ENCODE measurements at regions not wholly inside any gene's neighbourhood (a gene's known extent, or its start where the extent isn't known, plus 50 kb on each side); places are given as distances from the start of the nearest gene placed in this dataset.

DNA sequence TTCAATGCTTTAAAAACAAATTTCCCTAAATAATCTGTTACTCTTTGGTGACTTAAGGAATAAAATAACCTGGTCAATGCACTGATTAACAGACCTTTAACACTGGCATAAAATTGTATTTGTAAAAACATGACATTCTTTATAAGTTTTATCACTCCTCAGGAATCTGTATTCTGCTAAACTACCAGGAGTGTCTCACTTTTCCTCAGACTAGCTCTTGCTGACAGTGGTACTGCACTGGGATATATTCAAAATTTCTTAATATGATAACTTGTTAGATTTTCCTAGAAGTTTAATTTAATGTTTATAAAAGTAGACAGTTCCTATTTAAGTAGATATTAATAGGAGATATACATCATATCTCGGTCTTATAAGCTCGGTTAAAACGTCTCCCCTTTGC is 363.4 kb upstream of the ARHGEF26 start:
- WGBS (ENCODE audit: insufficient coverage): no CpG with 5 or more reads among the region's 3 CpGs
- Histone ChIP-seq H3K4me1 (ENCODE audit: control insufficient read depth in 1 of 2, extremely low read depth in 1 of 2, insufficient read depth in 2 of 2, low read length in 2 of 2) (no peaks in the 10 kb centered on the region), H3K36me3 (ENCODE audit: control insufficient read depth in 2 of 2, extremely low read depth in 1 of 2, insufficient read depth in 1 of 2, low read length in 1 of 2) (no peaks in the 10 kb centered on the region), H3K9me3 (no peaks in the 10 kb centered on the region), H3K27ac (ENCODE audit: low read length) (no peak overlapping the region), H3K27me3 (replicated peaks in 1 of 2; ENCODE audit: control insufficient read depth in 2 of 2, extremely low read depth in 1 of 2, insufficient read depth in 2 of 2, low read length in 1 of 2) (no peaks in the 10 kb centered on the region), H3K4me3 (ENCODE audit: control insufficient read depth in 1 of 2, extremely low read depth in 1 of 2, low read length in 1 of 2) (no peak overlapping the region)
- no peak overlapping the region for H3K27ac Mint-ChIP-seq
- DNase-seq: no peak
- H3K36me3 Mint-ChIP-seq: no peaks in the 10 kb centered on the region
- no peaks in the 10 kb centered on the region for H3K9me3 Mint-ChIP-seq
- no peak overlapping the region for H3K4me3 Mint-ChIP-seq
- no peaks in the 10 kb centered on the region for H3K4me1 Mint-ChIP-seq
- ChIA-PET CTCF (interaction anchor here (0.6 to 0.7 kb wide), 2 partner anchors 18 to 369 kb away, joined by 3 read pairs; no protein-coding TSS in a partner anchor), POLR2A (no interaction called here)
- ATAC-seq (replicated peaks in 1 of 4): no peak
- H3K27me3 Mint-ChIP-seq: no peaks in the 10 kb centered on the region

DNA sequence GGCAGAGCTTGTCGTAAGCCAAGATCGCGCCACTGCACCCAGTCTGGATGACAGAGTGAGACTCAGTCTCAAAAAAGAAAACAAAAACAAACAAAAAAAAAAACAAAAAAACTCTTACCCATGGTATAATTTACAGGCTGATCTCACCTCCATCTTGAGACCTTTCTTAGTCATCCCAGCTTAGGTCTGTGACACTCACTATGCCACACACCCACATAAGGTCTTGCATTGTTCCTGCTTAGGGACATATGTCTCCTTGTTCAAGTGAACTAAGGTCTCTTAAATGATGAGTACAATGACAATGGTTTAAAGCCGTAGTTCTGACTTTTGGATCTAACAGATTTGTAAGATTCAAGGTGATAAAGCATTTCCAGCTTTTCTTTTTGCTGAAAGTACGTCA is 360.2 kb upstream of the ARHGEF26 start:
- Histone ChIP-seq H3K36me3 (ENCODE audit: control insufficient read depth in 2 of 2, extremely low read depth in 1 of 2, insufficient read depth in 1 of 2, low read length in 1 of 2) (no peaks in the 10 kb centered on the region), H3K27me3 (replicated peaks in 1 of 2; ENCODE audit: control insufficient read depth in 2 of 2, extremely low read depth in 1 of 2, insufficient read depth in 2 of 2, low read length in 1 of 2) (no peaks in the 10 kb centered on the region), H3K4me3 (ENCODE audit: control insufficient read depth in 1 of 2, extremely low read depth in 1 of 2, low read length in 1 of 2) (no peak overlapping the region), H3K27ac (ENCODE audit: low read length) (no peak overlapping the region), H3K4me1 (ENCODE audit: control insufficient read depth in 1 of 2, extremely low read depth in 1 of 2, insufficient read depth in 2 of 2, low read length in 2 of 2) (no peaks in the 10 kb centered on the region), H3K9me3 (no peaks in the 10 kb centered on the region)
- H3K27ac Mint-ChIP-seq: no peak overlapping the region
- H3K9me3 Mint-ChIP-seq: no peaks in the 10 kb centered on the region
- DNase-seq: no peak
- ATAC-seq (replicated peaks in 1 of 4): no peak
- no peaks in the 10 kb centered on the region for H3K27me3 Mint-ChIP-seq
- no peaks in the 10 kb centered on the region for H3K4me1 Mint-ChIP-seq
- ChIA-PET POLR2A (no interaction called here), CTCF (no interaction called here)
- 83% methylated on average over 3 of the region's 5 CpGs for WGBS (ENCODE audit: insufficient coverage)
- H3K36me3 Mint-ChIP-seq: no peaks in the 10 kb centered on the region
- no peak overlapping the region for H3K4me3 Mint-ChIP-seq

DNA sequence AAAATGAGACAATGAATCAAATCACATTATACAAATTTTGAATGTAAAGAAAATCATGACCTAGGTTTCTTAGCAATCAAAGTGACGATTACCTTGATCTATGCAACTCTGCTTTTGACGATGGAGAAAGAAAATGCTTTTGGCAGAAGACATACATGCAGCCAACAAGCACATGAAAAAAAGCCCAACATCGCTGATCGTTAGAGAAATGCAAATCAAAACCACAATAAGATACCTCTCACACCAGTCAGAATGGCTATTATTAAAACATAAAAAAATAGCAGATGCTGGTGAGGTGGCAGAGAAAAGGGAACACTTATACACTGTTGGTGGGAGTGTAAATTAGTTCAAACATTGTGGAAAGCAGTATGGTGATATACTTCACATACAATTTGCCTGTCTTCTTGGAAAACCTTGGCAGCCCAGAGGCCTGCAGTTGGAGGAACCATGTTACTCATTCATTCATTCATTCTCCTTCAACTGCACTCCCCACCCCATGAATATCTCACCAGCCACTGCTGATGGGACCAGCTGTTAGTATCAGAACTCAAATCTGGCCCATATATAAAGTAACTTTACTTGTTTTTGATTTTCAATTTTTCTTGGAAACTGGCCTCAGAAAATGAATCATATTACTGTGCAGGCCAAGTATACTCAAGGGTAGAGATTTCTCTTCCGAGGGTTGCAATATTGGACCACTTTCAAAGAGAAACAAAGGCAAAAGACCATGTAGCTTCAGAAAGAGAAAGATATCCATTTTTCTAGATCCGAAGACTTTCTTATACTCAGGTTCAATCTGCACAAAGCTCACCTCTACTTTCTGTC is 358.6 kb upstream of the ARHGEF26 start:
- Mint-ChIP-seq H3K27ac (no peak overlapping the region), H3K9me3 (peaks cover 0 to 2% (median 0%) of the 10 kb centered on the region in 3 donors), H3K4me3 (no peak overlapping the region), H3K4me1 (no peaks in the 10 kb centered on the region), H3K36me3 (no peaks in the 10 kb centered on the region), H3K27me3 (no peaks in the 10 kb centered on the region)
- Histone ChIP-seq H3K36me3 (ENCODE audit: control insufficient read depth in 2 of 2, extremely low read depth in 1 of 2, insufficient read depth in 1 of 2, low read length in 1 of 2) (no peaks in the 10 kb centered on the region), H3K27me3 (replicated peaks in 1 of 2; ENCODE audit: control insufficient read depth in 2 of 2, extremely low read depth in 1 of 2, insufficient read depth in 2 of 2, low read length in 1 of 2) (no peaks in the 10 kb centered on the region), H3K27ac (ENCODE audit: low read length) (no peak overlapping the region), H3K9me3 (no peaks in the 10 kb centered on the region), H3K4me3 (ENCODE audit: control insufficient read depth in 1 of 2, extremely low read depth in 1 of 2, low read length in 1 of 2) (no peak overlapping the region), H3K4me1 (ENCODE audit: control insufficient read depth in 1 of 2, extremely low read depth in 1 of 2, insufficient read depth in 2 of 2, low read length in 2 of 2) (no peaks in the 10 kb centered on the region)
- WGBS (ENCODE audit: insufficient coverage): 100% methylated on average over 1 of the region's 6 CpGs
- DNase-seq (no peak), ATAC-seq (replicated peaks in 1 of 4) (no peak)
- POLR2A ChIA-PET: no interaction called here
- CTCF ChIA-PET: interaction anchor here in 1 of 2 donors (1.2 kb wide), 1 partner anchor 720 kb away, joined by 3 read pairs; no protein-coding TSS in a partner anchor

DNA sequence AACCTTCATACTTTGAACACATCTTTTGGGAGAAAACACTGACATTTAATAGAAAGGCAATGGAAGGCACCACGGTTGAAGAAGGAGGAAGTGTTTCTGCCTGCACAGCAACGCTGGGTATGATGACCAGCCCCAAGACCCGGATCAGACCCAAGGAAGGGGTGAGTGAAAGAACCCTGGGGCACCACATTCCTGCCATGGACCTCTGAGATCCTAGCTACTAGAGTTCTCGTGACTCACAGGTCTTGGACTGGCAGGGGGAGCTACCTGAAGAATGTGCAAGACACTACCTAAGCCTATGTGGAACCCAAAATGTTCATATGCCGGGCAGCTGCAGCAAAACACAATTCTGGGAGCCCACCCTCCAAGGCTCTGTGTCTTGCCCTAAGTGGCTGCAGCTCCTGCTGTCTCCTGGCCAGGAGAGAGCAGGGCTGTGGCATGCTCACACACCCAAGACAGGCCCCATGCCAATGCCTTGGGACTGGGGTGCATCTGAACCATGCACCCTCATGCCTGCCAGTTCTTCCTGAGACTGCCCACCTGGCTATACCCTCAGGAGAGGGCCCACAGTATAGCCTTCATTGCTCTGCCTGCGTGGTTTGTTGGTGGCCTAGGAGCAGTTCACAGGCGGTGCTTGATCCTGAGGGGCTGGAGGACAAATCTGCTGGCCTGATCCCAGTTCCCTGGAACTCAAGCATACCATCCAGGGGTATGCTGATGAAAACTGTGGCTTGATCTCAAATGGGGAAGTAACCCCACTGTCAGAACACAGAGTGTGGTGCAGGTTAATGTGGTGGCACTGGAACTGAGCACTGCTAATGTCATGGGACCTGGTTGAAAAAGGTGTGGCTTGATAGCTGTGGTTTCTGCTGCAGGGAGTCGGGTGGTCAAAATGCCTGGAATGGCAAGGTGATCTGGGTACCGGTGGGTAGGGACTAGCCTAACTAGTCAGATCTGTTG is 353.3 kb upstream of the ARHGEF26 start:
- no peaks in the 10 kb centered on the region for H3K36me3 Mint-ChIP-seq
- peaks cover 4 to 5% of the 10 kb centered on the region in 2 donors for H3K27me3 Mint-ChIP-seq
- WGBS (ENCODE audit: insufficient coverage): 92% methylated on average over 7 of the region's 9 CpGs
- H3K27me3 ChIP-seq (replicated peaks in 1 of 2; ENCODE audit: control insufficient read depth in 2 of 2, extremely low read depth in 1 of 2, insufficient read depth in 2 of 2, low read length in 1 of 2): no peaks in the 10 kb centered on the region
- no peak overlapping the region for H3K4me3 Mint-ChIP-seq
- no peak overlapping the region for H3K27ac ChIP-seq (ENCODE audit: low read length)
- H3K9me3 Mint-ChIP-seq: peaks cover 0 to 11% (median 10%) of the 10 kb centered on the region in 3 donors
- no peak overlapping the region for H3K27ac Mint-ChIP-seq
- peaks cover 0 to 7% (median 2%) of the 10 kb centered on the region in 3 donors for H3K4me1 Mint-ChIP-seq
- POLR2A ChIA-PET: interaction anchor here in 1 of 2 donors (0.6 kb wide), 1 partner anchor 725 kb away, joined by 4 read pairs; no protein-coding TSS in a partner anchor
- H3K4me3 ChIP-seq (ENCODE audit: control insufficient read depth in 1 of 2, extremely low read depth in 1 of 2, low read length in 1 of 2): no peak overlapping the region
- no peak for DNase-seq
- CTCF ChIA-PET: interaction anchor here (0.5 to 4.0 kb wide), 10 partner anchors 13 to 730 kb away, joined by 3 to 27 read pairs (median 6); partner anchors contain the start of gene RAP2B (in 1 of the 2)
- ATAC-seq (replicated peaks in 1 of 4): peak in 1 of 4 experiments; percentile 13
- peaks cover 0 to 3% of the 10 kb centered on the region in 2 experiments for H3K4me1 ChIP-seq (ENCODE audit: control insufficient read depth in 1 of 2, extremely low read depth in 1 of 2, insufficient read depth in 2 of 2, low read length in 2 of 2)
- no peaks in the 10 kb centered on the region for H3K36me3 ChIP-seq (ENCODE audit: control insufficient read depth in 2 of 2, extremely low read depth in 1 of 2, insufficient read depth in 1 of 2, low read length in 1 of 2)
- H3K9me3 ChIP-seq: no peaks in the 10 kb centered on the region

DNA sequence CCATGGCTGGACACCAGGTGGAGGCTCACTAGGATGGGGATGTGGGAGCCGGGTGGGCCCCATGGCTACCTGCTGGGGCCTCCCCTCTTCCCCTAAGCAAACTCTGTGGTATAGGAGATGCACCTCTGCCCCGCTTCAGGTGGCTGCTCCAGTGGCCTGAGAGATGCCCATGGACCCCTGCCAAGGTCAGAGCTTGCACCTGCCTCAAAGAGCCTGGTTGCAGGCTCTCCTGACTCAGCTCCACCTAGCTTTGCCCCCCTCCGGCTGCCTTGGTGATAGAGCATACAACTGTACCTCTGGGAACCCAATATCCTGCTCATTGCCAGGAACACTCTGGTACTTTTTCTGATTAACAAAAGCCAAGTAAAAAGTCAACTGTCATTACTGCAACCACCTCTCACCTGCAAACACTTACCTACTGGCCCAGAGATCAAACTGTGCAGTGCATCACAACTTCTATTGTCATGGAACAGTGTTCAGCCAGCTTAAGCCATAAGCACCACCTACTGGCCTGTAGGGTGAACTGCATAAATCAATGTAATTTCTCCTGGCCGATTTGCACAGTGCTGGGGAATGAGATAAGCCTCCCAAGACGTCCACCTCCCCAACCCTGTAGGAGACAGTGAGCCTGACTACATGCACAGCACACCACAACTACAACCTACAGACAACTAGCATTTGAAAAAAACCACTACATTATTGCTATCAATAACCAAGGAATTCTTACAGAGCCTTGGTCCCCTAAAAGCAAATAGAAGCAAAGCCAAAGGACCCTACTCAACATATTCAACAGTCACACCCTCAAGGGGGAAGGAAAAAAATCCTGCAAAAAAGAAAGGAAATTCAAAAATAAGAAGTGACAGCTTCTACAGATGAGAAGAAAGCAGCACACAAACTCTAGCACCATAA is 352.4 kb upstream of the ARHGEF26 start:
- Histone ChIP-seq H3K27me3 (replicated peaks in 1 of 2; ENCODE audit: control insufficient read depth in 2 of 2, extremely low read depth in 1 of 2, insufficient read depth in 2 of 2, low read length in 1 of 2) (no peaks in the 10 kb centered on the region), H3K36me3 (ENCODE audit: control insufficient read depth in 2 of 2, extremely low read depth in 1 of 2, insufficient read depth in 1 of 2, low read length in 1 of 2) (no peaks in the 10 kb centered on the region), H3K4me3 (ENCODE audit: control insufficient read depth in 1 of 2, extremely low read depth in 1 of 2, low read length in 1 of 2) (no peak overlapping the region), H3K4me1 (ENCODE audit: control insufficient read depth in 1 of 2, extremely low read depth in 1 of 2, insufficient read depth in 2 of 2, low read length in 2 of 2) (peaks cover 0 to 3% of the 10 kb centered on the region in 2 experiments), H3K9me3 (no peaks in the 10 kb centered on the region), H3K27ac (ENCODE audit: low read length) (no peak overlapping the region)
- ChIA-PET CTCF (interaction anchor here (0.6 to 4.0 kb wide), 13 partner anchors 12 to 743 kb away, joined by 3 to 27 read pairs (median 5); partner anchors contain the start of gene RAP2B (in 1 of the 2)), POLR2A (interaction anchor here in 1 of 2 donors (0.6 kb wide), 1 partner anchor 726 kb away, joined by 4 read pairs; no protein-coding TSS in a partner anchor)
- Mint-ChIP-seq H3K36me3 (no peaks in the 10 kb centered on the region), H3K9me3 (peaks cover 0 to 11% (median 10%) of the 10 kb centered on the region in 3 donors), H3K27ac (no peak overlapping the region), H3K4me1 (peaks cover 0 to 7% (median 2%) of the 10 kb centered on the region in 3 donors), H3K27me3 (peaks cover 4 to 6% of the 10 kb centered on the region in 2 donors), H3K4me3 (no peak overlapping the region)
- DNase-seq: peak in 33 of 35 experiments; percentile 6 to 76 (median 30)
- ATAC-seq (replicated peaks in 1 of 4): peak; percentile 87 to 95 (median 90)
- WGBS (ENCODE audit: insufficient coverage): 58% methylated on average over 3 of the region's 5 CpGs

All from T-cell (primary cell).